Stimulated activated CD8-positive, alpha-beta memory T cell treated with anti-CD3 and anti-CD28 coated beads, Interleukin-7, amount 100 ng/mL, for 48 hours (primary cell): ENCODE measurements at regions not wholly inside any gene's neighbourhood (a gene's known extent, or its start where the extent isn't known, plus 50 kb on each side); places are given as distances from the start of the nearest gene placed in this dataset.
"Not testable (repeated sequence)": the region's sequence is repeated elsewhere in the genome, so short reads cannot be mapped to it uniquely, and the experiment has no call there.

Experiments
- DNase-seq, 2 donors: peaks; one replicate each; pipeline ENCODE4 v3.0.0-alpha.2; 2020; ENCODE audit warnings: low read depth in 1 of 2; ENCODE audit errors: extremely low read depth in 1 of 2

DNA sequence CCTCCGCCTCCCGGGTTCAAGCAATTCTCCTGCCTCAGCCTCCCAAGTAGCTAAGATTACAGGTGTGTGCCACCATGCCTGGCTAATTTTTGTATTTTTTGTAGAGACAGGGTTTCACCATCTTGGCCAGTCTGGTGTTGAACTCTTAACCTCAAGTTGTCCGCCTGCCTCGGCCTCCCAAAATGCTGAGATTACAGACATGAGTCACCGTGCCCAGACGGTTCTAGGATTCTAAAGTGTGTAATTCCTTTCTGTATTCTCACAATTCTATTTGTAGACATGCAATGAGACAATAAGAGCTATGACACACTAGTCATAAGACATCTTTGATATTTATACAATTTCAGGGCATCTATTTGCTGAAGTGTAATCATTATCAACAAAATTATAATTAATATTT lies 585.0 kb upstream of the FLRT2 start:
- DNase-seq, result not testable (repeated sequence)

DNA sequence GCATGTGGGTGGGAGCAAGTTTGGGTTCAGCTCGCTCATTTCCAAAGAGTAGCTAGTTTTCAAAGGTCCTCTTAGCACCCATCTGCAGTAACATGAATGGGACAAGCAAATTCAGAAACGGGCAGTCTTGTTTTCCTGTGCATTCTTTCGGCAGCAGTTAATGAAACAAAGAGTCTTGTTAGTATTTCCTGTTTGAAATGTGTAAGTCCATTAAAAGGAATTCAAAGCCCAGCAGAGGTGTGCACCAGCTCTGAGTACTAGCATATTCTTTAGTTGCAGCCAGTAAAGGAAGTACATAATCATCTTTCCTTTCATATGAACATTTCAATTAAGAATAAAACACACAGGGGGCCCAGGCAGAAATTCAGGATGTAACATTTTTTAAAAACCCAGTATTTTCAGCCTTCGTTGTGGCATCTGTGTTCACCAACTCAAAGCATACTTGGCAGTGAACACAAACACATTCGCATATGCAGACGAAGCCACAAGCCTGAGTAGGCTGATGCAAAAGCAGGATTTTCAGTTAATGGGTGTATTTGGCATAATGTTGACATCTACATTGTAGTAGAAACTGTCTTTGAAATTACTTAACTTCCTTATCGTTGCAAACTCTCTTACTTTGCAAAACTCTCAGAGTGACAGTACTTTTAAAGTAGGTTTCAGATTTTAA lies 570.0 kb upstream of the FLRT2 start:
- DNase-seq, result no peak

DNA sequence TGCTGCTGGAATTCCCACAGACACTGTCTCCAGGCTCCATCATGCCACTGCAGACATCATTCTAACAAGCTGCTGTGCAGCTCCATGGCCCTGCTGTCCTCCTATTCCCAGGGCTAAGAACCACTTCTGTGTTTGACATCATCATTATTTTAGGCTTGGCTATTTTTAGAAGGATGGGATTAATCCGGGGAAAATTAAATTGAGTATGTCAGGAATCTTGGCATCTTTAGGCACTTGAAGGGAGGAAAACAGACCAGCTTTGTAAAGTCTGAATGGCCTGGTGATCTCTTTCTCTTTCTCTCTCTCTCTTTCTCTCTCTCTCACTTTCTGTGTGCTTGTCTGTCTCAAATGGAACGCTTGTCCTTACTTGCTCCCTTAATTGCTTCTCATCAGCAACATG lies 568.3 kb upstream of the FLRT2 start:
- DNase-seq, result no peak

DNA sequence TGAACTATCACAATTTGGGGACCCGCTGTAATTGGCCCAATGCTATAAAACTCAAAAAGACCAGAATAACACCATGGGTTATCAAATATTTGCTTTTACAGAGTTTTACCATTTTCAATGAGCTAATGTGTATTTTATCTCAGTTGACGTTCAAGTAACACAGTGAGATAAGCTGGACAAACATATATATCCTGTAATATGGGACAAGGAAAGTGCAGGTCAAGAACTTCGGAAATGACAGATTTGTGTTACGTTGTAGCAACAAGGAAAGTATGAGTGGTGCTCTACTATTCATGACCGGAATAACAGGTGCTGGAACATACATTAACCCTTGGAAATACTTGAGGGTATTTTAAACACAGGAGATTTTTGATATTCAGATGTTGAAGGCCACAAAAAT lies 566.4 kb upstream of the FLRT2 start:
- no peak for DNase-seq

DNA sequence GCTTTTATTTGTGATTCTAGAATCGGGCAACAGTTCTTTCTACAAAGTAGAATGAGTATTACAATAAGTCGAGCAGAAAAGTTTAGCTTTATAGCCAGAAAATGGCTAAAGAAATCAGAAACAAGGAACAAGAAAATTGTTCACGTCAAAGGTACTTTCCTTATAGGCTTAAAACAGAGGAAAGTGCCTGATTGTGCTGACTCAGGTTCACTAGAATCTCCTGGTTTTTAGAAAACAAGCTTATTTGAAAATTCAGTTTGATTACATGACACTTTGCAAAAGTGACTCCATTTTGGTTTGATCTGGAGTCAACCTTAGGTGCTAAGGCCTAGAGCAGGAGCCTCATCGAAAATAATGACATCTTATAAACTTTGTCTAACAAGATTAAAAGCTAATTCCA lies 564.7 kb upstream of the FLRT2 start:
- DNase-seq, result no peak

DNA sequence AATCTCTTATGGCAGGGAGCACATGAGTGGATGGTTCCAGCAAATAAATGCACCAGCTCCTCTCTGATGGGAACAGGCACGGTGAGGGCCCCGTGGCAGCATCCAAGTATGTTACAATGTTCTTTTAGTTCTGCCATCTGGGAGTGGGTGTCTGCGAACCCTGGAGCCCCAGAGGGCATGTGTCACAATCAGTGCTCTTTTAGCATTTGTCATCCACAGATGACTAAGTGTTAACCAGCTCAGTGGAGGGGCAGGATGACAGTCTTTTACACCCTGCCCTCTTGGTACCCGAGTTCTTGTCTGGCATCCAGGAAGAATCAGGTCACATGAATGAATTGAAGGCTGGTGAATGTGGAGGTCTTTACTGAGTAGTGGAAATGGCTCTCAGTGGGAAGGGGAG lies 560.4 kb upstream of the FLRT2 start:
- no peak for DNase-seq

DNA sequence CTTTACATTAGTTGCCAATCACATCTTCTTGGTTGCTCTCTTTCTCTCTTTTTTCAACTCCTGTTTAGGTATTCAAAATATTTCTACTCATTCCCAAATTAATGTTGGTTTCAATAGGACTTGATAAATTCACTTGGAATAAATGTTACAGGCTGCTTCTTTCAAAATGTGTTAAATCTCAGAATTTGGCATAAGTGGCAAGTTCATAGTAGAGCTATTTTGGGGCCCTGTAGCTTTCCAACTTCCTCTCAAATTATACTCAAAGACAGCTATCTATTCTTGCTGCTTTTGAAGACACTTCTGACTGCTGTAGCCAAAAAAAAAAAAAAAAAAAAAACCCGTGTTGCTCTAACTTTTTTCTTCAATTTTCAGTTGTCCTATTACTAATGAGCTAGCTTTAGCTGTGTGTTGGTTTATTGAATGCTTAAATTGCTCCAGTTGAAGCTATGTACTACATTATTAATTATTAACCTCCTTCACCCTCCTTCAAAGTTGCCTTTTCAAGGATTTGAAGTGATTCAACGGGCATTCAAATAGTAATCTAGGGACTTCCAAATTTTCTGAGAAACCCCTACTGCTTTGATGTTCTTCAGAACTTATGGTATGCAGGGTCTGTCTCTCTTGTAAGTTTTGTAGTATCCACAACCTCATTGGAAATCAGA lies 554.6 kb upstream of the FLRT2 start:
- DNase-seq, result no peak

DNA sequence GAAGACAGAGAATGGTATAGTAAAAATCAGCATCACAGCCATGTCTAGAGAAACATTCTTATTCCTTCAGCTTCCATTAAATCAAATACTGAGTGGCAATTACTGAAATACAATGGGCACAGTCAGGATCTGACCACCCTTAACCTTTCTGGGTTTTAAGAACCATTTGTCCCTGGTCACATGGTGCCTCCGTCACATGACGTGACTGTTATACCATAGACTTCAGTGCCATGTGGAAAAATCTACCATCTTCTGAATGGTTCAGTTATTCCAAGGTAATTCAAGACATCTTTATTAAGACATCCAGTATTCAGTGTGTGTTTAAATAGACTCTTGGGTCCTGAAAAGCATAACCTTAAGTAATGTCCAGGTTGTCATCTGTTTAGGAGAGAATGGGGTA lies 553.1 kb upstream of the FLRT2 start:
- DNase-seq, result no peak

DNA sequence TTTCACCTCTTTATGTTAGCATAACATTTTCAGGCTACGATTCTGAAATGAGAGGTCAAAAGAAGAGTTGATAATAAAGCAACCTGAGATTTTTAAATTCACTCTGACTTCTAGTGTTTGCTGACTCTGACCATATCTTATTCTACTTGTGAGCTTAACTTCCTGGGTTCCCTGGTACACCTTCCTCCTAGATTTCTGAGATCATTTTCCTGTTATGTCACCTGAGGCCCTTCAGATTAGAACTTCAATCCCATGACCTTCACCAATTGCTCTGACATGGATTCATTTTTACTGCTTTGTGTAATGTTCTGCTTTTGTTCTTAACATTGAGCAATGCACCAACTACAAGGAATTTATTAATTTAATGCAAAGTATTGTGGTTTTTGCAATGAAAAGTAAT lies 542.9 kb upstream of the FLRT2 start:
- DNase-seq, result no peak

DNA sequence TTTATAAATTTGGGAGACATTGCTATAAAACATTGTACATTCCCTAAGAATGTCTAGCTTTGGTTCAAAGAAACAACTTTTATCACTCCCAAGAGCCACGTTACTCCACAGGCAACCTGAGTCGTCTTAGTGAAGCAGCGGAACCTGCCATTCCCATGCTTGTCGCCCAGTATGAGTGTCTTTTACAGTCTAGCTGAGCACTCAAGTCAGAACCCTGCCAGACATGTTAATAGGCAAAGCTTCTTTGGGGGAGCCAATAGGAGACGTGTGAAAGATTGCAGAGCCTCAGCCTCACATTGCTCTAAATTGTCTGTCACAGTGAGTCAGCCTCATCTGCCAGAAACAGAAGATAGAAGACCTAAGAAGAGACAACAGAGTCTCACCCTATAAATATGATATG lies 541.6 kb upstream of the FLRT2 start:
- DNase-seq, result no peak

DNA sequence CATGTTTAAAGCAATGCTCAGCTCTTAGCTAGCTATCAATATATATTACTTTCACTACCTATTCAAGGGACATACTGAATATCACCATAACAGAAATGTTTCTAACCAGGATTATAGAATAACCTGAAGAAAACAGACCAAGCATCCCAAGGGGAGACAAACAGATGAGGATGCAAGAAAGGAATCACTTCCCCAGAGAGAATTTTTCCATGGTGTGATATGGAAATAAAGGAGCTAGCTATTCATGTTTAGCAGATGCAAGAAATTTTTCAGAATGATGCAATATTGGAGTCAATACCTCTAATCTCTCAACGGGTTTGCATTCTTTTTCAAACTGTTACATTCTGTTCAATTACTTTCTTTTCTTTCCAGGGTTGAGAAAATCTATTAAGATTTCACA lies 538.9 kb upstream of the FLRT2 start:
- no peak for DNase-seq

DNA sequence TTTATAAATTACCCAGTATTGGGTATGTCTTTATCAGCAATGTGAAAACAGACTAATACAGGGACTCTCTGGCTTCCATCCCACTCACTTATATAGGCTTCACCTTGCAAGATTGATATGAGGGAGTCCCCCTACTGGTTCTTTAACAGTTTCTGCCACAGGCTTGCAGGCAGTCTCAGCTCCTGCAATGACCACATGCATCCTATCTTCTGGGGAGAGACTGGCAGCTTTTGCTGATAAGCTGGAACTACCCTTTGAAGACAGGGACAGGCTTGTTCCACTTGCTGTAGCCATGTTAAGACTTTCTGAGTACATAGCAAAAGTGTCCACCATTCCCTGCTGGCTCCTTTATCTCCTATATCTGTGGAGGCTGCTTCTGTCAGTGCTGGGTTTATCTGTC lies 531.7 kb upstream of the FLRT2 start:
- no peak for DNase-seq

DNA sequence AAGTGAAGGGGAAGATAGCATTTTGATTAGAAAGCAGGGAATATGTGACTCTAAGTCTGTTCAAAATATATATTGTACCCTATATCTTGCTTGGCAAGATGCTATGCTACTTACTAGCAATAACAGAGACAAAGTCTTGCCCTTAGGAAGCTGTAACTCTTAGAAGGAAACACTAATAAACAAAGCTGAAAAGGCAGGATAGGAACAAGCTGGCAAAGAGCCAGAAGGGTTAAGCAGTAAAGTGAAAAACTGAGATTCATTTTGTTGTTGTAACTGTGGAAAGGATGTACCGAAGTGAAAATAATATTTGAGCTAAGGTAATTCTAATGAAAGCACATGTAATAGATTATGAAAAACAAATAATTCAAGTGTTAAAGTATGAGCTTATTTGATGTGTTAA lies 527.1 kb upstream of the FLRT2 start:
- no peak for DNase-seq

DNA sequence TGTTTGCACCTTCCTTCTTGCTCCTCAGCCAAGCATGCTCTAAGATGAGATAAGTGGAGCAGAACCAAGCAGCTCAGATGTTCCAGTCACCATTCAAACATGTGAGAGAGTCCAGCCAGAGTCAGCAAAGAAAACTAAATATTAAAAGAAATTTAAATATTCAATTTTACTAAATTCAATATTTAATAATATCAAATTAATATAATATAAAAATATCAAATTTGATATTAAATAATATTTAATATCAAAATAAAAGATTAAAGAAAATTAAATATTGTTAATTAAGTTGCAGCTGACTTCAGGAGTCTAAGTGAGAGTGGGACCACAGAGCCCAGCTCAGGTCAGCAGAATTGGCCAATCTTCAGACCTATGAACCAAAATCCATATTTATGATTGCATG lies 526.1 kb upstream of the FLRT2 start:
- DNase-seq, result no peak

DNA sequence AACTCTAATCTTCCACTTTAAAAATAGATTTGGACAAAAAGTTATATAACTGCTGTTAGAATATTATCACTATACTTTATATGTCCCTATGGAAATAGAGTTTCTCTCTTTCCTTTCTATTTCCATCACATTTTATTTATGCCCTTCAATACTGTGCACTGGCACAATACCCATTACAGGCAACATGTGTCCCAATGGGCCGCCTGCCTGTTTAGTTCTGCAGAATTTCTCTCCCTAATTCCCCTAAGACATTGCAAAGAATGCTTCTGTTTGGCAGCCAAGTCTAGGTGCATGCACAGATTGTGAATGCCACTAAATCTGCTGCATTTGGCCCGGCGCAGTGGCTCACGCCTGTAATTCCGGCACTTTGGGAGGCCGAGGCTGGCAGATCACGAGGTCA lies 520.4 kb upstream of the FLRT2 start:
- no peak for DNase-seq

DNA sequence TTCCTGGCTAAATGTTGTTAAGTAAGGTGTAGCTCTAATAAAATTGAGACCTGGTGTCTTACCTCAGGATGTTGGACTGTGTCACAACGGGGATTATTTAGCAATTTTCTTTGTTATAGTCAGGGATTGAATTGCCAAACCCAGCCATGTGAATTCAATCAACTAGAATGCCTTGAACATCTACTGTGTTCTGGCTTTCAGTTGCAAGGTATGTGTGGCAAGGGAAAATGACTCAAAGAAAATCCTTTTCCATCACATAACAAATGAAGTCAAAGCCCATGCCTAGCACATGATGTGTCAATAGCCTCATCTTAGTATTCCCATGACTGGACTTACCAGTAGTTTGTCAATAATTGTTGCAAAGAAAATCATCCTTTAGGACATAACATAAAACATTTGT lies 519.8 kb upstream of the FLRT2 start:
- no peak for DNase-seq

DNA sequence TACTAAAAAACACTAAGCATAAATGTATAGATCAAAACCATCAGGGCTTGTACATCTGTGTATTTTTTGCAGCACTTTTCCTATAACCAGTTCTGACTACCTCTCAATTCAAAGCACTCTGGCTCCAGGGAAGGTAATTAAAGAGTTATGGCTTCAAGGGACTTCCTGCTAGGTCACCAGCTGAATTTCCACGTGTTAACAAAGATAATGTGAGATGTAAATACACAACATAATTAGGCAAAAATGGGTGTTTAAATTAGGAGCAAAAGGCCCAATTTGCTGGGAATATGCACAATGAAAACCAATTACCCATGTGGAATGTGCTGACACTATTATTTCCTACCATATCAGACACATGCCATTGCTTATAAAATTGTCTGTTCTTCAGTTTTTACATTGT lies 513.4 kb upstream of the FLRT2 start:
- no peak for DNase-seq

DNA sequence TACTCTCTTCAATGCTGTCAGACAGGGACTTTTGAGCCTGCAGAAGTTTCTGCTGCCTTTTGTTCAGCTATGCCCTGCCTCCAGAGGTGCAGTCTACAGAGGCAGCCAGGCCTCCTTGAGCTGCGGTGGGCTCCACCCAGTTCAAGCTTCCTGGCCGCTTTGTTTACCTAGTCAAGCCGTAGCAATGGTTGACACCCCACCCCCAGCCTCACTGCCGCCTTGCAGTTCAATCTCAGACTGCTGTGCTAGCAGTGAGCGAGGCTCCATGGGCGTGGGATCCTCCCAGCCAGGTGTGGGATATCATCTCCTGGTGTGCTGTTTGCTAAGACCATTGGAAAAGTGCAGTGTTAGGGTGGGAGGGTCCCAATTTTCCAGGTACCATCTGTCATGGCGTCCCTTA lies 506.1 kb upstream of the FLRT2 start:
- not testable (repeated sequence) for DNase-seq

DNA sequence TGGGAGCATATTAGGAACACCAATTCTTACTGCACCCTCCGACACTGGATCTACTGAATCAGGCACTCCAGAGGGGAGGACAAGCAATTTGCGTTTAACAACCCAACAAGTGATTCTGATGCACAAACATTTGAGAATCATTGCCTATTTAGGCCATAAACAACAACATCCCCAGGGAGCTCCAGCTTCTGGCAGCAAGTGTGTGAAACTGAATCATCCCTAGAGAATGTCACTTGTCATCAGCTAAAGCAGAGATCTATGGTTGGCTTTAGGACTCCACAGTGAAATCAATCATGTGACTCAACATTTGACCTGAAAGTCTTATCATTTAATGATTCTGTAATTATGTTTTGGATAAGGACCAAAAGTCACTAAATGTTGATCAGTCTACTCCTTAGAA lies 505.0 kb upstream of the FLRT2 start:
- no peak for DNase-seq

DNA sequence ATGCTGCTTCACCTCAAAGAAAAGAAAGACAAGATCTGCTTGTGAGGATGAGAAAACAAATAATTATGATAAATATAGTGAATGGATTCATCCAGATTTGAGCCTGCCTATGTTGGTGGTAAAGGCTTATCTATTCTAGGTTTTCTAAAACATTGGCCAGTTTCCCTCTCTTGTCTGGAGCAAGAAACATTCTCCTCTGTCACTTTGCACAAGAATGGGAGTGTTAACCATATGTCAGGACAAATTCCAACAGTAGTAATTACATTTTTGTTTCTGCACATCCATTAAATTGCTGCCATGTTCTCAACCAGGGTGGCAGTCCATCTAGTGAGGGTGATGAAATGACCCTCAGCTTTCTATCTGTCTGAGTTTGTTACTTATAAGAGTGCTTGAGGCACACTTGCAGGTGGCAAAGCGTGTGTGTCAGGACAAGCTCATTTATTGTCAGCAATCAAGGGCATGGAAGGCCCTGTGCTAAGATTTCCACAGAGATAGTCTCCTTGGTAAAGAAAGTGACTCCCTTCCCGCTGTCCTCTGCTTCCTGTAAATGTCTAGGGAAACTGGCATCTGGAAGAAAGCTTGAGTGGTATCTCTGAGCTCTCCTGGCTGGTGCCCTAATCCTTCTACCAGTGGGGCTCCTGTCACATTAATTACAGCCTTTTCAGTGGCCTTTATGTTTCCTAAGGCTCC lies 502.1 kb upstream of the FLRT2 start:
- DNase-seq, result no peak

DNA sequence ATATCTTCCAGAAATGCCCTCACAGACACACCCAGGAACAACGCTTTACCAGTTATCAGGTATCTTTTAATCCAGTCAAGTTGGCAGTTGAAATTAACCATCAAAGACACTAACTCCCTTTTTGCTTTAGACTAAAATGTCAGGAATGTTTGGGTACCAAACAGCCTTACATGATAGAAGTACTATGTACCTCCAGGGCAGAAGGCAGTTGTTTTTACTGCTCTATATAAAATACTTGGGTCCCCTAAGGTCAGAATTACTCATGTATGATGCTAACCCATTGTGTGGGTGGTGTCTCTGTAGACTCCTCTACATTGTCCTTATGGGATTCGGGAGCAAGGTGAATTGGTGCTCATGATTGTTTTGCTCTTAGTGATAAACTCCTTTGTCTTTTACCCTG lies 492.5 kb upstream of the FLRT2 start:
- no peak for DNase-seq

DNA sequence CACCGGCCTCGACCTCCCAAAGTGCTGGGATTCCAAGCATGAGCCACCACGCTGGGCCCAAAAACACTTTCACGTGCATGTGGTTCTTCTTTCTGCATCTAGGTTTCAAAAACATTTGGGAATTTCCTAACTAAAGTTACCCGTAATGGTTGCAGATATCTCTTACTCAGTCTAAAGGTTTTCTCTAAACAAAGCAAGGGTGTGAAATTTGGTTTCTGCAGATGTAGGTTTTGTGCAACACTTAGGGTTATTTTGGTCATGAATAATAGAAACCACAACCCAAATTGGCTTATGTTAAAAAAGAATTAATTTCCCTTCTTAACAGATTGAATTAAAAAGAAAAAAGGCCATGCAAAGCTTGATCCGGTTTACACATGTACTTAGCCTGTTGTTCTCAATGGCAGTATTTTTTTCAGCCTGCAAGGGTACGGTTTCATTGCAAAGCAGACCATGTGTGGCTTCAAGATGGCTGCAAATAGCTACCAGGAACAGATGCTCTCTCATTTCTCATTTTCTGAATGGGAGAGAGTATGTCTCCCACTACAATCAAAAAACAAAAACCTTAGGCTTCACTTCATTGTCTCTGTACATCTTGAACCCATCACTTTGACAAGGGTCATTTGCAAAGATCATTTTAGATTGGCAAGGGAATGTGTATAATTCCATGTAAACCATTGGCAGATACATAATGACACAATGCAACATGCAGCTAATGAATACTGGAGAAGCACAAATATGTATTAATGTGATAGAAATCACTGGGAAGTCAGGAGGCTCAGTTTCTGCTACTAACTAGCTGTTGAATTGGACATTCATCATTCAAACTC lies 491.2 kb upstream of the FLRT2 start:
- no peak for DNase-seq
